Stimulated activated CD8-positive, alpha-beta memory T cell treated with anti-CD3 and anti-CD28 coated beads, Interleukin-4, amount 100 ng/mL, for 1 hour (primary cell): ENCODE measurements at regions not wholly inside any gene's neighbourhood (a gene's known extent, or its start where the extent isn't known, plus 50 kb on each side); places are given as distances from the start of the nearest gene placed in this dataset.

Source experiments
- DNase-seq, 2 donors: peaks; one replicate each; pipeline ENCODE4 v3.0.0-alpha.2; 2020; ENCODE audit warnings: low read depth in 2 of 2, low spot score in 1 of 2

DNA sequence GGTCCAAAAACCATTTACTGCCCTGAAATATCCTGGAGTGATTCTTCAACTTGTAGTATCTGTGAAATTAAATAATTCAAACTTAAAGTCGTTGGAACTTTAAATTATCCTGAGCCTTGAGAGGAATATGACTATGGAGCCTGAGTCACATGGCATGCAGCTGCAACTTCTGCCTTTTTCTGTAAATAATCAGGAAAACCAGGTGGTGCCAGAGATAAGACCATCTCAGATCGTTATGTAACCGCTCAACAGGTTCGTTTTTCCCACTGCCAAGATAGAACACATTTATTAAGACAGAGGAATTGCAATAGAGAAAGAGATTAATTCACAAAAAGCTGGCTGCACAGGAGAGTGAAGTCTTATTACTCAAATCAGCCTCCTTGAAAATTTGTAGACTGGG is 876.5 kb downstream of the SUCLG1 start:
- DNase-seq, result no peak

DNA sequence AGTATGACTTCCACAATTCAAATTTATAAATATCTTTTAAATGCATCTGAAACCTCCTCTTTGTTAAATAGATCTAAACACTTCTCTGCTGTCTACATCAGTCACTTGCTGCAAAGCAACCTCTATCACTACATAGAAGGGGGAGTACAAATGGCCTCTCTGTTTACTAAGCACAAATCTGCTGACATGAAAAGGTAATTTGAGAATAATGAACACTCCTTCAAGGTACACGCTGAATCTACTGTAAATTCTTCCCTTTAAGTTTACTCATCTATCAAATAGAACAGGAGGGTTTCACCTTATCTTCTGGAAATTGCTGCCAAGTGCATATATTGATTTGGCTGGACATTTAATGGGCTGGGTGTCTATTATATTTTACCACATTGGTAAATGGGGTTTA is 879.6 kb downstream of the SUCLG1 start:
- DNase-seq, result no peak

DNA sequence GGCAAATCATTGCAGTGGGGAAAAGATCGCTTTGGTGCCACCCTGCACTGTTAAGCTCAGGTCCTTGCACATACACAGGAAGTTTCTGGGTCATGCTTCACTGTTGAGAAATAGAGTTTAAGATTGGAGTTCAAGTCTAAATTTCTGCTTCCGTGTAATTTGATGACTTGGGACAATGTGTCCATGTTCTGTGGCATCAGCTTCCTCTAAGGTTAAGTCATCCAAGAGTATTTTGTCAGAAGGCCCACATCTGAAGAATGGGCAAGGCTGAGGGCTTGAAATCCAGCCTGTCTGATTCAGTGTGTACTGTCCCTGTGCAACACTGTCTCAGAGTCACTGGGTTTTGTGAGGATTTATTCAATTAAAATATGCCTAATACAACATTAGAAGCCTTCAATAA is 880.7 kb downstream of the SUCLG1 start:
- no peak for DNase-seq

DNA sequence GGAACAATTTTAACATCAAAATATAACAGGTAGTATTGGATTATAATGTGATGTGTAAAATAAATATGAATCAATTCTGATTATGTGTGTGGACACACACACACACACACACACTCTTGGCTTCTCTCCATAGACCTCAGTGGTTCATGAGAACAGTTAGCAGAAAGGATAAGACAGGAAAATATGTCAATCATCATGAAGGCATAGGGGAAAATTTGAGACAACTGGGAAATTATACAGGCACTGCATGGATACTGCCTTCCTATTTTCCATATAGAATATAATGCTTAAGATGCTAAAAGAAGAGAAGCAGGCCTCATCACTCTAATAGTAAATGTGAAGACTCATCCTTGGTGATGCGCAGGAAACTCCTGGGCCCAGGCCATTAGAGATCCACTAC is 884.5 kb downstream of the SUCLG1 start:
- DNase-seq, result no peak

DNA sequence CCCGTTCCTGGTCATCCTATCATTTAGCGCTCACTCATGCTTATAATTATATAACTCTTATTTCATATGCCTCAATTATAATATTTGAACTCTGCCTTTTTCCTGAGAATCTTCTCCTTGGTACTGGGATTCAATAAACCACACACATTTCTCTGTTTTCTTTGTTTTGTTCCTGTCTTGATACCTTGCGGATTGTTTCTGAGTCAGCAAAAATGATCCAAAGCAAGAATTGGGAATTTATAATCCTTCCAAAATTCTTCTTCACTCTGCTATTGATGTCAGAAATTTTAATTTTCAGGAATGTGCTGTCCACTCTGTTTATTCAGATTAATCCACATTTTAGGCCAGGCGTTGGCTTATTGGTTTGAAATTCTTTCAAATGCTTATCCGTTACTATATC is 886.0 kb downstream of the SUCLG1 start:
- DNase-seq, result no peak

DNA sequence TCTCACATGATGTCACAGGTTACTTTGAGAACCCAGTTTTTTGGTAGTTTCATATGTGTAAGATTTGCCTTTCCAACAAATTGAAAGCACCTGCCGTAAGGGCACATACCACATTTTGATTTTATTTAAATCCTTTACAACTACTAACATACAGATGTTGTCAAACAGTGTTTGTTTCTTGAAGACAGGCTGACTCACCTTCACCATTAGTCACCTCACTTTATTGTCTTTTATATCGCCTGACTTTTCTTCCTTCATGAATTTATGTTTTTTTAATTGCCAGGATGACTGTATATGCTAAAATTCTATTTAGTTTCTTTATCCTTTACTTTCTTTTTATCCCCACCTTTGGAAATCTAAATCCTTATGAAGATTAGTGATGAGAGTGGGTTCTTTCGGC is 886.7 kb downstream of the SUCLG1 start:
- no peak for DNase-seq

DNA sequence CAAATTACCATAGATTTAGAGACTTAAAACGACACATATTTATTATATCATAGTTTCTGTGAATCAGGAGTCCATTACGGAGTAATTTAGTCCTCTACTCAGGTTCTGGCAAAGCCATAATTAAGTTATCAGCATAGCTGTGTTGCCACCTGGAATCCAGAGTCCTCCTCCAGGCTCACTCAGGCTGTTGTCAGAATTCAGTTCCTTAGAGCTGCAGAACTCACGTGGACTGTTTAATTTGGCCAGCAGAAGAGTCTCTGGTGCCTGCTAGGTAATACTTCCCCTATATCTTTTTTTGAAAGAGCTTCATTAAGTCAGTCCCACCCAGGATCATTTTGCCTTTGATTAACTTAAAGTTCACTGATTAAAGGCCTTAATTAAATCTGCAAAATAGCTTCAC is 891.5 kb downstream of the SUCLG1 start:
- no peak for DNase-seq

DNA sequence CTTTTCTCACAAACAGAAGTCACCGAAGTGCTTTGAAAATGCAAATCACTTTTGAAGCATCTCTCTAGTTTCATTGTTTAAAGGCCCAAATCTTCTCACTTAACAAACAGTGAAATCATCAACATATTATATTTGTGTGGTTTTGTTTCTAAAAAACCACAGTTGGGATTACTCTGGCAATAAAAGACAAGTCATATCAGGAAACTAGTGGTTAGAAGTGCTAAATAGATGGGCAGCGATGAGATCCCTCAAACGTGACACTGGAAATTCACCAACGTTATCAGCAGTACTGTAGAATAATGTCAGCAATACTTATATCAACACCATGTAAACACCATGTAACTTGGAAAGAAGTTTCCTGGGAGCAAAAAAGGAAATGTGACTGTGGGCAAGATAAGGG is 893.5 kb downstream of the SUCLG1 start:
- DNase-seq, result no peak

DNA sequence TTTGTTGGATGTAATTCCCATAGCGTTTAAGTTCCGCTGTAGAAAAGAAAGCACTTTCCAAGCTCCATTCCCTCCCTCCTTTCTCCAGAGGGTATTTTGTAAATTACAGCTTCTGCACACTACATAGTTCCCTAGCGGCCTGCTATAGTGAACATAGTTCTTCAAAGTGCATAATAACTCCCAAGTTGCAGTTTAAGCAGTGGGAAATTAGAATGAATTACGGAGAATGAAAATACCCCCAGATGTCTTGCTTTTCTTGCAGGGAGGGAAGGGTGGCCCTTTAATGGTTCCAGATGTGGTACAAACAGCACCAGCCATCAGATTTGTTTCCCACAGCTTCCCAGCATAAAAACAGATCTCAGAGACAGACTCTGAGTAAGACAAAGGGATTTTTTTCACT is 893.9 kb downstream of the SUCLG1 start:
- DNase-seq, result no peak

DNA sequence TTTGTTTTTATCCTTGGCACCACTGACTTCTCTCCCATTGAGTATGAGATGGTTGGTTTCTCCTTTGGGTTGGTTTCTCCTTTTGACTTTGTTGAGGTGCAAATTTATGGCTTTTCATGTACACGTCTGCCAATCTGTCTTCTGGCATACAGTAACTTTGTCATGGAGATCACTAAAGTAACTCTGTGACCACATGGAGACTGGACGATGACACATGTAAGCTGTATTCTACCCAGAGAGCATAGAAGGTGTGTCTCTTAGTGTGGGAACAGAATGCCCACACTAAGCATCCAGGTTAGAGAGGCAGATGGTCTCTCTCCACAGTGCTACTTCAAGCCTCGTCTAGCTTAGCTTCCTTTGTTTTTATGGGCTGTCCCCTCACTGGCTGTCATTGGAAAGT is 897.5 kb downstream of the SUCLG1 start:
- no peak for DNase-seq

DNA sequence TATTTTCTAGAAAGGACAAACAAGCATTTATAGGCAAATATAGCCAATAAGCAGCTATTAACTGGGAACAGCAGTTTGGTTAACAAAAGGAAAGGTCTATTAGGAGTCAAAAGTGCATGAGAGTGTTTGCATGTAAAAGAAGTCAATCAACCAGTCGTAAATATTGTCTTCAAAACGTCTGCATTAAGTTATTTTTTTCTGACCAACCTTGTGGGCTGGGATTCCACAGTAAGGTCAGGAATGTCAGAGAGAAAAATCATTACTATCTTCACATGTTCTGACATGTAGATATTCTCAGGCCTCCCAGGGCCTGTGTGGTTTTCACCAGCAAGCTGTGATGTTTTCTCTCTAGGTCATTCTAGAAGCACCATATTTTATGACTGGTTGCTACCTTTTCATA is 922.5 kb downstream of the SUCLG1 start:
- DNase-seq, result no peak

DNA sequence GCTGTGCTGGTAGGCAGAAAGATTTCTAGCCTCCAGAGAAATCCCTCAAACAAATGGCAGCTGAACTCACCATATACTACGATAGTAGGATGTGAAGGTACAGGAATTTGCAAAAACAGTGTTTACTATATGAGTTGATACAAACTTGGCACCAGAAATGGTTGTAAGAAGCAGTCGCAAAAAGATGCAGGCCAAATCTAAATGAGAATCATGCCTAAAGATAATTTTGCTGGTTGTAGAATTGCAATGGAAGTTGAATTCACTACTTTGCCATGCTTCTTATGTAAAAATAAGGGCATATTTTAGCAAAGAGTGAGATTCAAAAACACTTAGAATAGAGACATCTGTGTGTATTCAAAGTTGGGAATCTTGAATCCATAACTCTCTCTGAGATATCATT is 924.7 kb downstream of the SUCLG1 start:
- no peak for DNase-seq

DNA sequence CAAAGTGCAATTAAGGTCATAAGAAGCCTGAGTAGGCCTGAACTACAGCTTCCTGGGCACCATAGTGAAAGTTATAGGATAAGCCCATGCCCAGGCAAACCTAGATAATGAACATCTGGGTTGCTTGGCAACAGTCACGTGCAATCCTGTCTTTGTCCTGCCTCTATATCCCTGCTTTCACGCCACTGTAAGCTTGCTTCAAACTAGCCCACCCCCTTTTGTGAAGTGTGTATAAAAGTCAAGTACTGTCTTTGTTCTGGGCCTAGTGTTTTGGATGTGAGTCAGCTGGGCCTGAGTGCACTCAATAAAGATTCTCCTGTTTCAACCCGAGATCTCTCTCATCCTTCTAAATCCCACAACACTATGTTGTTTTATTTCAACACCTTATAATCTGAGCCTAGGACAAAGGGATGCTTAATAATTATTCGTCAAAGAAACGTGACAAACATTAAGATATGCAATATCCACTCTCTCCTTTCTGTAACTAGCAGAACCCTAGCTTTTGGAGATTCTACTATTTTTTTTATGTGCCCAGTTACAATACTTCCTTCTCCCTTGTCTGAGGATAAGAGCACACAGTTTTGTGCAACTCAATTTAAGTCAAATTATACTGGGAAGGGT is 927.8 kb downstream of the SUCLG1 start:
- no peak for DNase-seq

DNA sequence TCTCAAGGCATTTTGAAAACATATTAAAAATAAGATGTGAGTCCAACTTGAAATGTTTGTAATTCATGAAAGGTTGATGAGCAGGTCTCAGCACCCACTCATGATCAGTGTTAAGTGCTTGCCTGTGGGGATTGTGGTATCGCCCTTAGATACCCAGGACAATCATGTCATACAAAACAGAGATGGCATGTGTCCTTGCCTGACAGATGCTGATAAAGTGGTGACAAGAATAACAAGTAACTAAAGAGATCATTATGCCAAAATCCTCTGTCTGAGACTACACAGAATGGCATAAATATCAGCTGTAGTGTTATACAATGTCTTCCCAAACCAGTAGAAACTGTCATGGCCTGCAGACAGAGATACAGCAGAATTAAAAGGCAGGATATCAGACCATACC is 930.3 kb downstream of the SUCLG1 start:
- no peak for DNase-seq

DNA sequence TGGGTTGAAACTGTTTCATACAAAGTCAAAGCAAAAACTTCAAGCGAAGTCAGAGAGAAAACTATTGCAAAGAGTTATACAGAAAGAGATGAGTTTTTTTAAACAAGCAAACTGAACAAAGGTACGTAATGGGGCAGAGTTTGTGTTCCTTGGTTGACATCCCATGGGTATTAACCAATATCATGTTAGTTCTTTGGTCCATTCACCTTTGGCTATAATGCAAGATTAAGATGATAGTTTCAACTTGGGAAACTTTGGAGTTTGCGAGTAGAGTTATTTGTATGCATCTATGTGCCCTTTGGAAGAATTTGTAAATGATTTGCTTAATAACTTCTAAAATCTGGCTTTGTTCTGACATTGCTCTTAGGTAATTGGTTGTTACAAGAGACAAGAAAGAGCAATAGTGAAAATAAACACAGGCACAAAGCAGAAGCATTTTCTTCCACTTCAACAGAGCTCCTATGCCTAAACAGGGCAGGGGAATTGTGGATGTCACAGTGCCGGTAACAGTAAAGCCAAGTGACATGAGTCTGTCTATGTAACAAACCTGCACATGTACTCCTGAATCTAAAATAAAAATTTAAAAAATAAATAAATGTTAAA is 936.1 kb downstream of the SUCLG1 start:
- DNase-seq, result no peak

DNA sequence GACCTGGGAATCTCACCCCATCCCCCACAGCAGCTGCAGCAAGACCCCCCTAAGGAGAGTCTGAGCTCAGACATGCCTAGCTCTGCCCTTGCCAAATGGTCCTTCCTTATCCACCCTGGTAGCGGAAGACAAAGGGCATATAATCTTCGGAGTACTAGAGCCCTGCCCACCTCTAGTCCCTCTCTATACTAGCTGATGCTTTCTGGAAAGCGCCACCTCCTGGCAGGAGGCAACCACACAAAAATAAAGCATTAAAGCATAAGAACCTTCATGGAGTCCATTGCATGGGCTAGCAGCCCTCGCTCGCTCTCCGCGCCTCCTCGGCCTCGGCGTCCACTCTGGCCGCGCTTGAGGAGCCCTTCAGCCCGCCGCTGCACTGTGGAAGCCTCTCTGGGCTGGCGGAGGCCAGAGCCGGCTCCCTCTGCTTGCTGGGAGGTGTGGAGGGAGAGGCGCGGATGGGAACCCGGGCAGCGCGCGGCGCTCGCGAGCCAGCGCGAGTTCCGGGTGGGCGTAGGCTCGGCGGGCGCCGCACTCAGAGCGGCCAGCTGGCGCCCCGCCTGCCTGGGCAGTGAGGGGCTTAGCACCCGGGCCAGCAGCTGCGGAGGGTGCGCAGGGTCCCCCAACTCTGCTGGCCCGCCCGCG is 941.2 kb downstream of the SUCLG1 start:
- DNase-seq, result no peak

DNA sequence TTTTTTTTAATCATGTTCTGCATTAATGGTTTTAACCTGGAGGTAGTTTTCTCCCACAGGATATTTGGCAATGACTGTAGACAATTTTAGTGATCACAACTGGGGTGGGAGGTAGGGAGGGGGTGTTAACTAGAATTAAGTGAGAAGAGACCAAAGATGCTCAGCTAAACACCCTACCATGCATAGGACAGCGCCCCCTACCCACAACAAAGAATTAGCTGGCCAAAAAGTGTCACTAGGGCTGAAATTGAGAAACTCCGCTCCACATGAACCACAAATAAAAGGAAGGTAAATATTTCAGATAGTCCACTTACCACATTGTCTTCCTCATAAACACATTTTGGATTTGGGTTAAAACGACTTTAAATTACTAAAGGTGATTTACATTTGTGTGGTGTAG is 942.6 kb downstream of the SUCLG1 start:
- DNase-seq, result no peak

DNA sequence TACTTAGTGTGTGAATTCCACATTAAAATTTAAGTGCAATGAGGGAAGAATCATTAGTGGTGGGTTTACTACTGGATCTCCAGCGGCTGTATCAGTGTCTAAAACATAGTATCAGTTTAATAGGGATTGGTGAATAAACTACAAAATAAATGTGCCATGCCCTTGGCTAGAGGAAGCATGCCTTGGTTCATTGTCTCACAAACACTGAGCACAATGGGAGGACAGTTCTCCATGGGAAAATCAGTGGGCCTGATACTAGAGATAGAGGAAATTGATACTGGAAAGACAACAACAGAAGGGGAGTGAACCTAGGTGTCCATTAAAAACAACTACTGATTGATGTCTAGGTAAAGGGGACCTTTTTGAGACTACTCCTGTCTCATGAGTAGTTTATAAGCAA is 971.6 kb downstream of the SUCLG1 start:
- DNase-seq, result no peak

DNA sequence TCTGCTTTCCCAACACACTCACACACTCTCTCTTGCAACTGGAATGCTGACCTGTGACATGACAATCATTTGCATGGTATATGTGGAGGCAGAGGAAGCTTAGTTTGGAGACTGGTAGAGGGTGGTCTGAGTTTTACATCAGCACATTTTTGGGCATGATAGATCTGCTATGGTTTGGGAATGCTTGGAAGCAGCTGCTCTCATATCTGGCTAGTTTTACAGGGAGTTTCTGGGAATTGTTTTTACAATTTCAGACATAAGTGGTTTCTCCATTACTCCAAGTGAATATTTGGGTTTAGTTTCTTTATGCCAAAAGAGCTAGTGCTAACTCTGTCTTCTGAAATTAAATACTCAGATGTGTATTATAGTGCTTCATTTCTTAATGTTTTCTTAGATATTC is 977.6 kb downstream of the SUCLG1 start:
- no peak for DNase-seq

DNA sequence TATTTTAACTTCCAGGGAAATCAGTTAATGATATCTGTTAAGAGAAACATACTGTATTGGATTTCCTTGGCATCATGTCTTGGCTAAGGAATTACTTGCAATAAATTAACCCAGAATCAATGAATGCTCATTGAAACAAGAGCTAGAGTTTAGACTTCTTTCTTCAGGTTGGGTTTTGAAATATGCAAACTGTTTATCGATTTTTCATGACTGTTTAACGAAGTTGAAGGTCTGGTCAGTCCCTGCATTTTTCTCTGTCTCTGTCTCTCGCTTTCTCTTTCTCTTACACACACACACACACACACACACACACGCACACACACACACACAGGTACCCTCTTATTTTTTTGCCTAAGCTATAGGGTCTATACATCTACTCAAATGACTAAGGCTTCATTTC is 981.0 kb downstream of the SUCLG1 start:
- no peak for DNase-seq

DNA sequence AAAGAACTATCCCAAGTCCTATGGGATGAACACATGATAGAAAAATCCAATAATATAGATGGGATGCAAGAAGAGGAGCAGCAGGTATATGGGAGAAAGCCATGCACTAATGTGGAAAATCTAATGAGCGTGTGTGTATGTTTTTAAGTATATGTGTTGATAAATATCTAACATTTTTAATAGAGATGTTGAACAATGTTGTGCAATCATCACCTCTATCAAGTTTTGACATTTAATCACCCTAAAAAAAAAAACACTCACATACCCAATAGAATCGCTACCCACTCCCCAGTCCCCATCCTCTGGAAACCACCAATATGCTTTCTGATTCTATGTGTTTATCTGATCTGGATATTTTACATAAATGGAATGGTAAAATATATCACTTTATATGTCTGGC is 983.7 kb downstream of the SUCLG1 start:
- no peak for DNase-seq

DNA sequence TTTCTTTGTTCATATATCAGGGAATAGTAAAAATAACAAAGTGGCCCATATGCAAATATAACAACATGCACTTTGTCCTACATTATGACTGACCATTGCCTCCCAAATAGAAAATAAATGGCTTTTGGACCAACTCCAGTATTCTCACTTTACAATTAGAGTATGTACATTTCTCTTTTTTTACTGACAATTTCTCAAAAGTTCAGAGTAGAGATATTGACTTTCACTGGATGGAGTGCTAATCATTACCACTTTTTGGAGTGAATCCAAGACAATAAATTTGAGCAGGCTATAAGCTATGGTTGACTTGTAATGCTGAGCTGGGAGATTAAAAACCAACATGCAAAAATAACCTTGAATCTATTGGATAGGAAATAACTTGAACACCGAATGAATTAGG is 987.4 kb downstream of the SUCLG1 start:
- no peak for DNase-seq

DNA sequence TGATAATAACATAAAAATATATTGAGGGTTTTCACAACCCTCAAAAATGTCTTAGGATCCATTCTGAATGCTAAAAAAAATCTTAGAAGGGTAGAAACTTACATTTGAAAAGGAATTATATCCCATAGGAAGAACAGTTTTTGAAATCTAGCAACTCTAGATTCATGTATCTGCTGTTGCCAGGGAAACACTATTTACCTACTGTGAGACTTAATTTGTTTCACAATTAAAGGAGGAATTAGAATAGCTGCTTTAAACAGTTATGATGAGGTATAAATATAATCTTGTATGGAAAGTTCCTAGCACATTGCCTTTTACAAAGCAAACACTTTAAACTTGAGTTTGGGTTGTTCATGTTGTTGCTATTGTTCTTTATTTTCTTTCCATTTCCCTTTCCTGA is 988.2 kb downstream of the SUCLG1 start:
- no peak for DNase-seq
